NCI-H2196 treated with DMSO at 0.1 percent for 48 hours (cell line): ENCODE measurements at regions not wholly inside any gene's neighbourhood (a gene's known extent, or its start where the extent isn't known, plus 50 kb on each side); places are given as distances from the start of the nearest gene placed in this dataset.

ENCODE experiments used
- DNase-seq: peaks from one replicate; lab custom pipeline; 2025; ENCODE audit not compliant: unreplicated experiment; lab: John Stamatoyannopoulos, UW

DNA sequence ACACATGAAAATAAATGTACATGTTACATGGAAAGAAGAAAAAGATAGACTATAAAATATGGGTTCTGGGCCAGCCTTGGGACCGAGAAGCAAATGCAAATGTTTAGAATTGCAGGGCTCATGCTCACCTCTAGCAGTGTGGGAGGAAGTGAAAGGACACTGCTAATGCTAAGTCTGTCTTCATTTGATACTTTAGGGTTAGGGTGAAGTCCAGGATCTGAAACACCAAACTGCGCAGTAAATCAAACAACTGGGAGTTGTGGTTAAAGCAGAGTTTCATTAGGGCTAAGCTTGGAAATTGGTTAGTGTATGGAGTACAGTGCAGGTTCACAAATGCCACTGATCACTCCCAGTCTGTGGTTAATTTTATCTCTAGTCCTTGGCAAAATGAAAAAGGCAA is 73.2 kb upstream of the PDK4 start:
- no peak for DNase-seq

DNA sequence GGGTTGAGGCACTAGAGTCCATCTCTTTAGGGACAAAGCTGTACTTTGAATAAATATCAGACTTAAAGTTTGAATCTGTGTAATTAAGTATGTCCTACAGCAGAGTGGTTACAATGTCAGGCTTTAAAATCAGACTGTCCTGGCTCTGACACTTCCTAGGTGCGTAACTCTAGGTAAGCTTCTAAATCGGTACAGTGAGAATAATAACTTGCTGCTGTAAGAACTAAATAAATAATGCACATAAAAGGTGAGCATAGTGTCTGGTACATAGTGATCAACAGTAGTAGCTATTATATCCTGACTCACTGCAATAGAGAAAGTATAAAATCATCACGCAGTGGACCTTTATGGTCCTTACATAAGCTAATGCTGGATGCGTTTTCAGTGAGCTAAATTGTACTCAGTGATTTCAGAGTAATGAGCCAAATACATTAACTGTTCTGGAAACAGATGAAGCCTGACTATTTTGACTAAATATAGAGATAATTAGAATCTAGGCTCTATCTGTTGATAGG is 72.2 kb upstream of the PDK4 start:
- no peak for DNase-seq

DNA sequence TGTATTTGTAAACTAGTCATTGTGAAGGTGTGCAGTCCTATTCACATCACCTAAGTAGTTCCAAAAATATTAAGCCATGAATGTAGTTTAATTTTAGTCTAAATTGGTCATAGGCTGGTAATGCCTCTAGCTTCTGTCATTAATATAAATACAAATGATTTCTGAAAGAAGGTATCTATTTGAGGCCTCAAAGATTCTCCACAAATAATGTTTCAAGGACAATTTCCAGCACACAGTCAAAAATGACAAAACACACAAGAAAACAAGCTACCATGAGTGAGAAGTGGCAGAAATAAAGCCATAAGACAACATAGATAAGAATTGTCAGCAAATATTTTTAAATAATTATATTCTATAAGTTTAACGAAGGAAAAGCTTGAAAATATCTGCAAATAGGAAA is 66.7 kb upstream of the PDK4 start:
- DNase-seq: no peak

DNA sequence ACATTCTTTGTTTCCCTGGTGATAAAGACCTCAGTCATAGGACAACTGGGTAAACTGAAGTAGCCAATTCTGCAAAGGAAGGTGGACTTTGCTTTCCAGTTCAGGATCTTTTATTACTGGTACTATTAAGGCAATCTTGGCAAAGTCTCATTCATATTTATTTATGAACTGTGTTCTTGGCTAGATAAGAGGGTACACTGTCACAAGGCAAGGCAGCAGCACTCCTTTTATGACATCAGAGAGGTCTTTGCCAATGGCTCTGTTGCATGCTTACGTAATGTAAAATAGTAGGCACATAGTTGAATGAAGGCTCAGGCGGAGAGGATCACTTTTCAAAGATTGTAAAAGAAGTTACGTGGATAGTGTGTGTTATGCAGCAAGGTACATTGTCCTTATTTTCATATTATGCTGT is 63.7 kb upstream of the PDK4 start:
- no peak for DNase-seq

DNA sequence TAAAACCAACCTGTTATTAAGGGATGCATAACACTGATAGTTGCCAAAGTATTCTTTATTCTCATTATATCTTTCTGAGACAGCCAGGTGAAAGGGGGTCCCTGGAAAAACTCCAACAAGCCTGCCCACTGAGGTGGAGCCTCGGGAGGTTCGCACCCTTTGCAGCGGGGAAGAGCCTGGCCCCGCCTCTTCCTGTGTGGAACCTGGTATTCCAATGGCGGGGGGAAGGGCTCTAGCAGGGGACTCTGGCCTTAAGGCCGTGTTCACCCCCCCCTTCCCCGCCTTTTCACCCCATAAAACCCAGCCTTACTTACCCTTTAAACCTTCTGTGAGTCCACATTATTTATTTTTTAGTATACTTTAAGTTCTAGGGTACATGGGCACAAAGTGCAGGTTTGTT is 62.4 kb upstream of the PDK4 start:
- DNase-seq: no peak

- no peak for DNase-seq
Observed at GRCh38 chr7:95649546-95649945, 53.2 kb upstream of the PDK4 start.

- no peak for DNase-seq
Observed at GRCh38 chr7:95646350-95646749, 50.0 kb upstream of the PDK4 start.
